ENCODE measurements at regions not wholly inside any gene's neighbourhood (a gene's known extent, or its start where the extent isn't known, plus 50 kb on each side); places are given as distances from the start of the nearest gene placed in this dataset.

DNA sequence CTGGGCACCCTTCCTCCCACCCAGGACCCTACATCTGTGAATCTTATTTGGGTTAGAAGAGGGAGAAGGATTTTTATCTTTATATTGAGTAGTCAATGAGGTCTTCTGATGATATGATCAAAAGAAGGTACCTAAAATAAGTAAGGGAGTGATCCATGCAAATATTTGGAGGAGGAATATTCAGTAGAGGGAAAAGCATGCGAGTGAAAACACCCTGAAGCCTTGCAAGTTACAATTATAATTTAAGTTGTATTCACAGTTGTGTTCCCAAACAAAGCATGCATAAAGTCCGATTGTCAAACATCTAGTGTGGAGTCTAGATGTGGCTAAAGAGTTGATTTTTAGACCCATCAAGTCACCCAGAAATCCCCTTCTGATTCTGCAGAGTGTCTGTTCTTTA lies 530.2 kb upstream of the ZEB2 start:
- no peak for DNase-seq

DNA sequence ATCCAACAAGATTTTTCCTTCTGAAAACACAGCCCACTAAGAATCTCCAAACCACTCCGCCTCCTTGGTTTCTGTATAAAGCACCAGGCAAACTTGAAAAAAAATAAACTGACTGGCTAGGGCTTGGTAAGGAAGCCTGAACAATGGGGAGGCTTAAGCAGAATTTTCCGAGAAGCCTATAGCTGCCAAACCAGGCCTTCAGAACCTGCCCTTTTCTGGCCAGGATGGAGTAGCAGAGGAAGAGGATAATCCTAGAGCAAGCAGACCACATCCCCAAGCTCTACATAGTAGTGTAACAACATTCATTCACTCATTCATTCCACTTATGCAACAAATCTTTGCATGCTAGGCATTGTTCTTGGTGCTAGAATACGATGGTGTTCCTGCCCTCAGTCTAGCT lies 529.6 kb upstream of the ZEB2 start:
- Histone ChIP-seq H3K27ac (no peak overlapping the region), H3K36me3 (no peaks in the 10 kb centered on the region), H3K27me3 (no peaks in the 10 kb centered on the region), H3K4me1 (no peaks in the 10 kb centered on the region), H3K4me3 (replicated peaks in 1 of 3) (no peak overlapping the region), H3K9me3 (no peaks in the 10 kb centered on the region)
- WGBS, 2 donors: 60 to 72% methylated on average over 3 of the region's 3 CpGs
- TF ChIP-seq, protein P1, sequence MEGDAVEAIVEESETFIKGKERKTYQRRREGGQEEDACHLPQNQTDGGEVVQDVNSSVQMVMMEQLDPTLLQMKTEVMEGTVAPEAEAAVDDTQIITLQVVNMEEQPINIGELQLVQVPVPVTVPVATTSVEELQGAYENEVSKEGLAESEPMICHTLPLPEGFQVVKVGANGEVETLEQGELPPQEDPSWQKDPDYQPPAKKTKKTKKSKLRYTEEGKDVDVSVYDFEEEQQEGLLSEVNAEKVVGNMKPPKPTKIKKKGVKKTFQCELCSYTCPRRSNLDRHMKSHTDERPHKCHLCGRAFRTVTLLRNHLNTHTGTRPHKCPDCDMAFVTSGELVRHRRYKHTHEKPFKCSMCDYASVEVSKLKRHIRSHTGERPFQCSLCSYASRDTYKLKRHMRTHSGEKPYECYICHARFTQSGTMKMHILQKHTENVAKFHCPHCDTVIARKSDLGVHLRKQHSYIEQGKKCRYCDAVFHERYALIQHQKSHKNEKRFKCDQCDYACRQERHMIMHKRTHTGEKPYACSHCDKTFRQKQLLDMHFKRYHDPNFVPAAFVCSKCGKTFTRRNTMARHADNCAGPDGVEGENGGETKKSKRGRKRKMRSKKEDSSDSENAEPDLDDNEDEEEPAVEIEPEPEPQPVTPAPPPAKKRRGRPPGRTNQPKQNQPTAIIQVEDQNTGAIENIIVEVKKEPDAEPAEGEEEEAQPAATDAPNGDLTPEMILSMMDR (IDR thresholded peaks at IDR 0.05): no peak
- TF ChIP-seq POLR2A (IDR thresholded peaks at IDR 0.05): no peak
- intact Hi-C loops (cut with DNase I): no loop called here
- no peak for DNase-seq

More for the DNA sequence above, 530.2 kb upstream of the ZEB2 start:
- no peak overlapping the region for H3K27ac ChIP-seq
- no peak overlapping the region for H3K4me3 ChIP-seq (replicated peaks in 1 of 3)
- TF ChIP-seq, protein P1 (IDR thresholded peaks at IDR 0.05): no peak
- TF ChIP-seq POLR2A (IDR thresholded peaks at IDR 0.05): no peak
- H3K36me3 ChIP-seq: no peaks in the 10 kb centered on the region
- intact Hi-C loops (cut with DNase I): no loop called here
- 90 to 95% methylated on average over 2 of the region's 2 CpGs for WGBS, 2 donors
- H3K4me1 ChIP-seq: no peaks in the 10 kb centered on the region
- H3K9me3 ChIP-seq: no peaks in the 10 kb centered on the region
- H3K27me3 ChIP-seq: no peaks in the 10 kb centered on the region

DNA sequence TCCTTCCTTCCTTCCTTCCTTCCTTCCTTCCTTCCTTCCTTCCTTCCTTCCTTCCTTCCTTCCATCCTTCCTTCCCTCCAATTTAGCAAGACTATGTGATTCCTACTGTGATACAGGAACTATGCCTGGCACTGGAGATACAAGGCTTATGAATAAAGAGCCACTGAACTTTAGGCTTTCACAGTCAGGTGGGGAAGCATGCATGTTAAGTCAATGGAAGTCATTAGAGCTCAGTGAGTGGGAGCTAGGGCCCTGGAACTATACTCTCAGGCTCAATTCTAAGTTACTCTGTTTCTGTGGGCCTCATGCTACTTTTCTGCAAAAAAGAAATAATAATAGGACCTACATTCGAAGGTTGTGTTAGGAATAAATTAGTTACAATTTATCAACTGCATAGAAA lies 527.6 kb upstream of the ZEB2 start:
- no peaks in the 10 kb centered on the region for H3K36me3 ChIP-seq
- no peak overlapping the region for H3K27ac ChIP-seq
- no peaks in the 10 kb centered on the region for H3K27me3 ChIP-seq
- no peak for DNase-seq
- no peak for TF ChIP-seq POLR2A (IDR thresholded peaks at IDR 0.05)
- TF ChIP-seq, protein P1 (IDR thresholded peaks at IDR 0.05): no peak
- H3K4me3 ChIP-seq (replicated peaks in 1 of 3): no peak overlapping the region
- intact Hi-C loops (cut with DNase I): no loop called here
- H3K4me1 ChIP-seq: no peaks in the 10 kb centered on the region
- 95 to 97% methylated on average over 1 of the region's 1 CpG for WGBS, 2 donors
- no peaks in the 10 kb centered on the region for H3K9me3 ChIP-seq

DNA sequence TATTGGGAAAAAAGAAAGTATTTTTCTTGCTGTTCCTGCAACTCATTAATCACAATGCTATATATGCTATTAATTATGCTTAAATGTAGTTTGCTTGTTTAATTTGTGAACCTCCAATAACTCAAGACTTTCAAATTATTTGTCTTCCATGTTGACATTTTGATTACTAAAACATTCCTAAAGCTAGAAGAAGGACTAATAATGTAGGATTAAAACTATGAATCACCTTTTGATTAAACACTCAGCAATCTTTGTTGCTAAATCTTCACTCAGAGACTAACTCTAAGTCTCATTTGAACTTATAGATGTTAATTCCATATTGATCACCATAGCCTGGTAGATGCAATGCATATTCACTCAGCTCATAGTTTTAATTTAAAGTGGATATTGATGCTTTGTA lies 524.6 kb upstream of the ZEB2 start:
- Histone ChIP-seq H3K4me1 (no peaks in the 10 kb centered on the region), H3K27ac (no peak overlapping the region), H3K9me3 (no peaks in the 10 kb centered on the region), H3K36me3 (no peaks in the 10 kb centered on the region), H3K4me3 (replicated peaks in 1 of 3) (no peak overlapping the region), H3K27me3 (no peaks in the 10 kb centered on the region)
- no peak for DNase-seq
- intact Hi-C loops (cut with DNase I): no loop called here
- TF ChIP-seq, protein P1 (IDR thresholded peaks at IDR 0.05): no peak
- TF ChIP-seq POLR2A (IDR thresholded peaks at IDR 0.05): no peak

DNA sequence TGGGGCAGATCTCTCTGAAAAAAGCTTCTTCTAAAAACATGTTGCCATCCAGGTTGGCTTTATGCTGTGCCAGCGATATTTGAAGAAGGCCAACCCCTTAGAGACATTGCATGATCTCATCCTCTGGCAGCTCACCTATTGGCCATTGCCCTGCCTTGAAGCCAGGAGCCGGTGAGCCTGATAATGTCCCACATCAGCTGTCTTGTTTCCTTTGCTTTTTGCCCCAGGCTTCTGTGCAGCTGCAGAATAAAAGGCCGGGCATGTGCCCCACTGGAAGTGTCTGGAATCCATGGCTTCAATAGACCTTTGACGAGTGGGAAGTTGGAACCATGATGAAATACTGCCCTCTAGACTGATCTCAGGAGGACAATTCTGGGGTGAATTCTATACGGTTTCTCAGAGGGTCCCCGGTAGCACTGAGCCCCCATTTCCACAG lies 523.5 kb upstream of the ZEB2 start:
- 61 to 71% methylated on average over 6 of the region's 6 CpGs for WGBS, 2 donors
- no peaks in the 10 kb centered on the region for H3K27me3 ChIP-seq
- TF ChIP-seq, protein P1 (IDR thresholded peaks at IDR 0.05): no peak
- TF ChIP-seq POLR2A (IDR thresholded peaks at IDR 0.05): no peak
- H3K4me3 ChIP-seq (replicated peaks in 1 of 3): no peak overlapping the region
- no peak overlapping the region for H3K27ac ChIP-seq
- H3K4me1 ChIP-seq: no peaks in the 10 kb centered on the region
- no peaks in the 10 kb centered on the region for H3K36me3 ChIP-seq
- H3K9me3 ChIP-seq: no peaks in the 10 kb centered on the region
- no peak for DNase-seq
- intact Hi-C loops (cut with DNase I): no loop called here
